RWPE1 (cell line): ENCODE measurements at regions not wholly inside any gene's neighbourhood (a gene's known extent, or its start where the extent isn't known, plus 50 kb on each side); places are given as distances from the start of the nearest gene placed in this dataset.

ENCODE experiments used
- CTCF ChIA-PET: fragments of 350-600 bp; sonication (Branson Sonifier 250); formaldehyde crosslinking; extraction: SDS; loops from one replicate; lab custom pipeline; 2021; lab: Yijun Ruan, JAX
- POLR2A ChIA-PET: fragments of 400-600 bp; formaldehyde crosslinking; extraction: SDS; loops from one replicate; lab custom pipeline; 2020; ENCODE audit warnings: antibody characterized with exemption; ENCODE audit not compliant: low non-redundant PET; lab: Yijun Ruan, JAX
- DNase-seq: peaks from one replicate; pipeline ENCODE4 v3.0.0; 2012; ENCODE audit warnings: low spot score
- H3K27ac ChIP-seq: fragments of 450-650 bp; 2 replicates; pipeline ENCODE4 v1.5.1; 2017
- TF ChIP-seq, protein P1 (sequence below): fragments of 450-650 bp; conservative IDR thresholded peaks from 2 replicates; pipeline ENCODE4 v1.5.1; 2017; ENCODE audit warnings: low read depth, mild to moderate bottlenecking

DNA sequence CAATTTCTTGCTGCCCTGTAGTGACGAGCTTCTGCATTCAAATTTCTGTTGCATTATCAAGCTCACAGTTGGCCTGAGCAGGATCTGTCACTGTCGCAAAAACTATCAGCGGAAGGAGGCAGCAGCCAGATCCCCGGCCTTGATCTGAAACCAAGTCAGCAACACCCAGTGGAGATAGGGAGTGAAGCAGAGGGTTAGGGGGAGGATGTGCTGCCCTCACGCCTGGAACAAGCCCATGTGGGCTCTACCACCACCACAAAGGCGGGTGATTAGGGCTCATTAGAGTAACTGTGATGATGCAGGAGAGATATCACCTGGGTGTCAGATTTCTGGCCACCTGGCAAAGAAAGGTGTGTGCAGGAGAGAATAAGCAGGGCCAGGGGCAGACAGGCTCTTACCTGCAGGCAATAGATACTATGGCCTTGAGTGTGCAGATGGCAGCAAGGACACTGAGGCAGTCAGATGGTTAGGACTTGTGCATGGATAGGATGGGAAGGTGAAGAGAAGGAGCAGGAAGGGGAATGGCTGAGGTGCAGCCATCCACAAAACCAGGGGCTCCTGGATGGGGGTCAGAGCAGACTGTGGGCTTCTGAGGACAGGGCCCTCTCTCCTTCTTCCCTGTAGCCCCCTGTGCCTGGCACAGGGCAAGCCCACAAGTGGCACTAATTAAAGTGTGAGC, 417.3 kb downstream of the RPS24 start:
- ChIA-PET POLR2A (no interaction called here), CTCF (no interaction called here)
- TF ChIP-seq, protein P1, sequence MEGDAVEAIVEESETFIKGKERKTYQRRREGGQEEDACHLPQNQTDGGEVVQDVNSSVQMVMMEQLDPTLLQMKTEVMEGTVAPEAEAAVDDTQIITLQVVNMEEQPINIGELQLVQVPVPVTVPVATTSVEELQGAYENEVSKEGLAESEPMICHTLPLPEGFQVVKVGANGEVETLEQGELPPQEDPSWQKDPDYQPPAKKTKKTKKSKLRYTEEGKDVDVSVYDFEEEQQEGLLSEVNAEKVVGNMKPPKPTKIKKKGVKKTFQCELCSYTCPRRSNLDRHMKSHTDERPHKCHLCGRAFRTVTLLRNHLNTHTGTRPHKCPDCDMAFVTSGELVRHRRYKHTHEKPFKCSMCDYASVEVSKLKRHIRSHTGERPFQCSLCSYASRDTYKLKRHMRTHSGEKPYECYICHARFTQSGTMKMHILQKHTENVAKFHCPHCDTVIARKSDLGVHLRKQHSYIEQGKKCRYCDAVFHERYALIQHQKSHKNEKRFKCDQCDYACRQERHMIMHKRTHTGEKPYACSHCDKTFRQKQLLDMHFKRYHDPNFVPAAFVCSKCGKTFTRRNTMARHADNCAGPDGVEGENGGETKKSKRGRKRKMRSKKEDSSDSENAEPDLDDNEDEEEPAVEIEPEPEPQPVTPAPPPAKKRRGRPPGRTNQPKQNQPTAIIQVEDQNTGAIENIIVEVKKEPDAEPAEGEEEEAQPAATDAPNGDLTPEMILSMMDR = no peak
- H3K27ac ChIP-seq = no peak overlapping the region
- DNase-seq = no peak

DNA sequence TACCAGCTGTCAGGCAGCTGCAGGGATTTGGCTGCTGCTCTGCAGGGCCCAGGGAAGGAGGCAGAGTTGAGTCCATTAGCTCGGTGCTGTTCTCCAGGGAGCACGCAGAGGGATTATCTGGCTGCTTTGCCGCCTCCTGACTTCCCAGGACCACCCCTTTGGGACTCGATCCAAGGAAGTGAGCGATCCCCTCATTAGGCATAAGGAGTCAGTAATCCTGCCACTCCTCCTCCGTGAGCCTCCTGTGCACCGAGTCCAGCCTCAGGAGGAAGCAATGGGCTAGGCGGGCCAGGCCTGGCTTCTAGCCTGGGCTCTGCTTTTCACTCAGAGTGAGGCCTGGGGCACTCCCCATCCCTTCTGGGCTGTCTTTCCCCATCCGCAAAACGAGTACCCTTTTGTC, 417.9 kb downstream of the RPS24 start:
- DNase-seq = no peak
- TF ChIP-seq, protein P1 = no peak
- no peak overlapping the region for H3K27ac ChIP-seq
- ChIA-PET CTCF (interaction anchor here (0.7 kb wide), 1 partner anchor 338 kb away, joined by 5 read pairs; no protein-coding TSS in a partner anchor), POLR2A (no interaction called here)

DNA sequence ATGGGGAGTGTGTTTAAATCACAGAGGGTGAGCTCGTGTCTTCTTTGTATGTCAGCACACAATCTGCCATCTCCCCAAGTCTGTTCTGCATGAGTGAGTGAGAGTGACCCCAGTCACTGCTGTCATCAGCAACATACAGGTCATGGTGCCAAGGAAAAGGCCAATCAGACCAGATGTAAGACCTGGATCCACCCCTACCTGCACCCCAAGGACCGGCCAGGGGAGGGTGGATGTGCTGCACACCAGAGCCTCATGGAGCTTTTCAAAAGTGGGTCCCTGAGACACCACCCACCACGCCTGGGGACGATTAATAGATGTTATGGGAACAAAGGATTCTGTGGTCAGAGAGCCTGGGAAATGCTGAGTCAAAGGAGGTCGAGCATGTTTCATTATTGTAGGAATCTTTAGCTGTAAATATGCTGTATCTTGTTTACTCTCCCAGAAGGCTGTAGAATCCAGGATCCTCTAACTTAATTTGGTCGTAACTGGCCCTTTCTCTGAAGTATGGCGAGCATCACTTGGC, 420.5 kb downstream of the RPS24 start:
- ChIA-PET POLR2A (no interaction called here), CTCF (no interaction called here)
- DNase-seq = no peak
- H3K27ac ChIP-seq = no peak overlapping the region
- TF ChIP-seq, protein P1 = no peak

GRCh38 chr10:78455236-78455635, 421.6 kb downstream of the RPS24 start:
- TF ChIP-seq, protein P1 = no peak
- CTCF ChIA-PET = no interaction called here
- POLR2A ChIA-PET = no interaction called here
- no peak for DNase-seq
- H3K27ac ChIP-seq = no peak overlapping the region

GRCh38 chr10:78455811-78456210, 422.1 kb downstream of the RPS24 start:
- DNase-seq = no peak
- ChIA-PET CTCF (interaction anchor here (0.7 kb wide), 1 partner anchor 1443 kb away, joined by 4 read pairs; no protein-coding TSS in a partner anchor), POLR2A (no interaction called here)
- TF ChIP-seq, protein P1 = no peak
- H3K27ac ChIP-seq = no peak overlapping the region

- no peak overlapping the region for H3K27ac ChIP-seq
- CTCF ChIA-PET = interaction anchor here (0.7 kb wide), 2 partner anchors 13 to 1444 kb away, joined by 3 to 4 read pairs; no protein-coding TSS in a partner anchor
- no peak for DNase-seq
- TF ChIP-seq, protein P1 = no peak
- POLR2A ChIA-PET = no interaction called here
Measured at GRCh38 chr10:78456649-78457400, 423.2 kb downstream of the RPS24 start.
